ENCODE measurements at regions not wholly inside any gene's neighbourhood (a gene's known extent, or its start where the extent isn't known, plus 50 kb on each side); places are given as distances from the start of the nearest gene placed in this dataset.

DNA sequence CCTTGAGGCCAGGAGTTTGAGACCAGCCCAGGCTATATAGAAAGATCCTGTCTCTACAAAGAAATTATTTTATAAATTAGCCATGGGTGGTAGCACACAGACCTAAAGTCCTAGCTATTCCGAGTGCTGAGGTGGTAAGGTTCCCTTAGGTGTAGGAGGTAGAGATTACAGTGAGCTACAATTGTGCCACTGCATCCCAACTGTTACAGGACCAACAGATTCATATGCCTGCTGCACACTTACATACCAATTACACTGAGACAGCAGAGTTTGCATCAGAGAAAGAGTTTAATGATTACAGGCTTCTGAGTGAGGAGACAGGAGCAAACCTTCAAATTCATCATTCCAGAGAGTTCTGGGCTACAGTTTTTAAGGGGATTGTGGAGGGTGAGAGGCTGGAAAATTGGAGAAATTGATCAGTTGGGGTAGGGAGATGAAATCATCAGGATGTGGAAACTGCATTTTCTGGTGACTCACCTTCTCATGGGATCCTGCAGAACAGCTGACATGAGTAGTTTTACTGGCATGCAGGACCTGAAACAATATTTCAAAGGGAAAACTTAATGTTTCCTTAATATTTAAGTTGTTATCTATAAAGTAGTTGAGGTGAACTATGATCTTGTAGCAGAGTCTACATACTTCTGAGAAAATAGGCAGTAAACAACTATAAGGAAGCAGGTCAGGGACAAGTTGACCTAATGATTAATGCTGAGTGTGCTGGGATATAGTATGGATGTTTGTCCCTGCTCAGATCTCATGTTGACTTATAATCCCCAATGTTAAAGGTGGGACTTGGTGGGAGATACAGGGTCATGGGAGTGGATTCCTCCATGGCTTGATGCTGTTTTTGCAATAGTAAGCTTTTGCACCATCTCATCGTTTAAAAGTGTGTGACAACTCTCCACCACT is 54.7 kb downstream of the ANXA2R start:
- peaks cover 13% of the 10 kb centered on the region for H3K27me3 Mint-ChIP-seq (ENCODE audit: insufficient read depth, low read depth, poor library complexity)
- ATAC-seq (no peak), DNase-seq (ENCODE audit: low spot score) (no peak)
- H3K4me2 ChIP-seq: no peak overlapping the region
- no peaks in the 10 kb centered on the region for H4K20me1 ChIP-seq (replicated peaks; ENCODE audit: insufficient read depth)
- H3K27ac Mint-ChIP-seq: no peak overlapping the region
- no peaks in the 10 kb centered on the region for H3F3A ChIP-seq (replicated peaks; ENCODE audit: low read depth)
- H3K27me3 ChIP-seq (ENCODE audit: insufficient read depth): peaks cover 46% of the 10 kb centered on the region
- H2AFZ ChIP-seq: no peak overlapping the region
- peaks cover 3% of the 10 kb centered on the region; the same call in 1 of the 3 replicates for H3K36me3 Mint-ChIP-seq (ENCODE audit: low read depth)
- TF ChIP-seq, protein P1, sequence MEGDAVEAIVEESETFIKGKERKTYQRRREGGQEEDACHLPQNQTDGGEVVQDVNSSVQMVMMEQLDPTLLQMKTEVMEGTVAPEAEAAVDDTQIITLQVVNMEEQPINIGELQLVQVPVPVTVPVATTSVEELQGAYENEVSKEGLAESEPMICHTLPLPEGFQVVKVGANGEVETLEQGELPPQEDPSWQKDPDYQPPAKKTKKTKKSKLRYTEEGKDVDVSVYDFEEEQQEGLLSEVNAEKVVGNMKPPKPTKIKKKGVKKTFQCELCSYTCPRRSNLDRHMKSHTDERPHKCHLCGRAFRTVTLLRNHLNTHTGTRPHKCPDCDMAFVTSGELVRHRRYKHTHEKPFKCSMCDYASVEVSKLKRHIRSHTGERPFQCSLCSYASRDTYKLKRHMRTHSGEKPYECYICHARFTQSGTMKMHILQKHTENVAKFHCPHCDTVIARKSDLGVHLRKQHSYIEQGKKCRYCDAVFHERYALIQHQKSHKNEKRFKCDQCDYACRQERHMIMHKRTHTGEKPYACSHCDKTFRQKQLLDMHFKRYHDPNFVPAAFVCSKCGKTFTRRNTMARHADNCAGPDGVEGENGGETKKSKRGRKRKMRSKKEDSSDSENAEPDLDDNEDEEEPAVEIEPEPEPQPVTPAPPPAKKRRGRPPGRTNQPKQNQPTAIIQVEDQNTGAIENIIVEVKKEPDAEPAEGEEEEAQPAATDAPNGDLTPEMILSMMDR (conservative IDR thresholded peaks at IDR 0.05; ENCODE audit: low read depth in 2 of 2): no peak
- TF ChIP-seq ZNF331 (CRISPR knock-in tag; IDR thresholded peaks at IDR 0.05; ENCODE audit: low read depth): no peak
- TF ChIP-seq, protein P2, sequence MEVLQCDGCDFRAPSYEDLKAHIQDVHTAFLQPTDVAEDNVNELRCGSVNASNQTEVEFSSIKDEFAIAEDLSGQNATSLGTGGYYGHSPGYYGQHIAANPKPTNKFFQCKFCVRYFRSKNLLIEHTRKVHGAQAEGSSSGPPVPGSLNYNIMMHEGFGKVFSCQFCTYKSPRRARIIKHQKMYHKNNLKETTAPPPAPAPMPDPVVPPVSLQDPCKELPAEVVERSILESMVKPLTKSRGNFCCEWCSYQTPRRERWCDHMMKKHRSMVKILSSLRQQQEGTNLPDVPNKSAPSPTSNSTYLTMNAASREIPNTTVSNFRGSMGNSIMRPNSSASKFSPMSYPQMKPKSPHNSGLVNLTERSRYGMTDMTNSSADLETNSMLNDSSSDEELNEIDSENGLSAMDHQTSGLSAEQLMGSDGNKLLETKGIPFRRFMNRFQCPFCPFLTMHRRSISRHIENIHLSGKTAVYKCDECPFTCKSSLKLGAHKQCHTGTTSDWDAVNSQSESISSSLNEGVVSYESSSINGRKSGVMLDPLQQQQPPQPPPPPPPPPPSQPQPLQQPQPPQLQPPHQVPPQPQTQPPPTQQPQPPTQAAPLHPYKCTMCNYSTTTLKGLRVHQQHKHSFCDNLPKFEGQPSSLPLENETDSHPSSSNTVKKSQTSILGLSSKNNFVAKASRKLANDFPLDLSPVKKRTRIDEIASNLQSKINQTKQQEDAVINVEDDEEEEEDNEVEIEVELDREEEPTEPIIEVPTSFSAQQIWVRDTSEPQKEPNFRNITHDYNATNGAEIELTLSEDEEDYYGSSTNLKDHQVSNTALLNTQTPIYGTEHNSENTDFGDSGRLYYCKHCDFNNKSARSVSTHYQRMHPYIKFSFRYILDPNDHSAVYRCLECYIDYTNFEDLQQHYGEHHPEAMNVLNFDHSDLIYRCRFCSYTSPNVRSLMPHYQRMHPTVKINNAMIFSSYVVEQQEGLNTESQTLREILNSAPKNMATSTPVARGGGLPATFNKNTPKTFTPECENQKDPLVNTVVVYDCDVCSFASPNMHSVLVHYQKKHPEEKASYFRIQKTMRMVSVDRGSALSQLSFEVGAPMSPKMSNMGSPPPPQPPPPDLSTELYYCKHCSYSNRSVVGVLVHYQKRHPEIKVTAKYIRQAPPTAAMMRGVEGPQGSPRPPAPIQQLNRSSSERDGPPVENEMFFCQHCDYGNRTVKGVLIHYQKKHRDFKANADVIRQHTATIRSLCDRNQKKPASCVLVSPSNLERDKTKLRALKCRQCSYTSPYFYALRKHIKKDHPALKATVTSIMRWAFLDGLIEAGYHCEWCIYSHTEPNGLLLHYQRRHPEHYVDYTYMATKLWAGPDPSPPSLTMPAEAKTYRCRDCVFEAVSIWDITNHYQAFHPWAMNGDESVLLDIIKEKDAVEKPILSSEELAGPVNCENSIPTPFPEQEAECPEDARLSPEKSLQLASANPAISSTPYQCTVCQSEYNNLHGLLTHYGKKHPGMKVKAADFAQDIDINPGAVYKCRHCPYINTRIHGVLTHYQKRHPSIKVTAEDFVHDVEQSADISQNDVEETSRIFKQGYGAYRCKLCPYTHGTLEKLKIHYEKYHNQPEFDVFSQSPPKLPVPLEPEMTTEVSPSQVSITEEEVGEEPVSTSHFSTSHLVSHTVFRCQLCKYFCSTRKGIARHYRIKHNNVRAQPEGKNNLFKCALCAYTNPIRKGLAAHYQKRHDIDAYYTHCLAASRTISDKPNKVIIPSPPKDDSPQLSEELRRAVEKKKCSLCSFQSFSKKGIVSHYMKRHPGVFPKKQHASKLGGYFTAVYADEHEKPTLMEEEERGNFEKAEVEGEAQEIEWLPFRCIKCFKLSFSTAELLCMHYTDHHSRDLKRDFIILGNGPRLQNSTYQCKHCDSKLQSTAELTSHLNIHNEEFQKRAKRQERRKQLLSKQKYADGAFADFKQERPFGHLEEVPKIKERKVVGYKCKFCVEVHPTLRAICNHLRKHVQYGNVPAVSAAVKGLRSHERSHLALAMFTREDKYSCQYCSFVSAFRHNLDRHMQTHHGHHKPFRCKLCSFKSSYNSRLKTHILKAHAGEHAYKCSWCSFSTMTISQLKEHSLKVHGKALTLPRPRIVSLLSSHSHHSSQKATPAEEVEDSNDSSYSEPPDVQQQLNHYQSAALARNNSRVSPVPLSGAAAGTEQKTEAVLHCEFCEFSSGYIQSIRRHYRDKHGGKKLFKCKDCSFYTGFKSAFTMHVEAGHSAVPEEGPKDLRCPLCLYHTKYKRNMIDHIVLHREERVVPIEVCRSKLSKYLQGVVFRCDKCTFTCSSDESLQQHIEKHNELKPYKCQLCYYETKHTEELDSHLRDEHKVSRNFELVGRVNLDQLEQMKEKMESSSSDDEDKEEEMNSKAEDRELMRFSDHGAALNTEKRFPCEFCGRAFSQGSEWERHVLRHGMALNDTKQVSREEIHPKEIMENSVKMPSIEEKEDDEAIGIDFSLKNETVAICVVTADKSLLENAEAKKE (CRISPR knock-in tag; IDR thresholded peaks at IDR 0.05): no peak
- TF ChIP-seq, protein P3, sequence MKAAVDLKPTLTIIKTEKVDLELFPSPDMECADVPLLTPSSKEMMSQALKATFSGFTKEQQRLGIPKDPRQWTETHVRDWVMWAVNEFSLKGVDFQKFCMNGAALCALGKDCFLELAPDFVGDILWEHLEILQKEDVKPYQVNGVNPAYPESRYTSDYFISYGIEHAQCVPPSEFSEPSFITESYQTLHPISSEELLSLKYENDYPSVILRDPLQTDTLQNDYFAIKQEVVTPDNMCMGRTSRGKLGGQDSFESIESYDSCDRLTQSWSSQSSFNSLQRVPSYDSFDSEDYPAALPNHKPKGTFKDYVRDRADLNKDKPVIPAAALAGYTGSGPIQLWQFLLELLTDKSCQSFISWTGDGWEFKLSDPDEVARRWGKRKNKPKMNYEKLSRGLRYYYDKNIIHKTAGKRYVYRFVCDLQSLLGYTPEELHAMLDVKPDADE (IDR thresholded peaks at IDR 0.05): no peak
- TF ChIP-seq JUNB (IDR thresholded peaks at IDR 0.05; ENCODE audit: unreplicated experiment): no peak
- no peak for TF ChIP-seq EZH2phosphoT487 (IDR thresholded peaks at IDR 0.05; ENCODE audit: unreplicated experiment)
- no peak for TF ChIP-seq EZH2 (IDR thresholded peaks at IDR 0.05; ENCODE audit: low read depth, unreplicated experiment)
- no peak for TF ChIP-seq CREB1 (CRISPR knock-in tag; IDR thresholded peaks at IDR 0.05; ENCODE audit: low read depth)
- H3K4me1 Mint-ChIP-seq: no peaks in the 10 kb centered on the region
- no peak overlapping the region for H3K4me3 Mint-ChIP-seq
- peaks cover 9% of the 10 kb centered on the region; the same call in 1 of the 2 replicates for H3K4me1 ChIP-seq (ENCODE audit: insufficient read depth)
- H3K79me2 ChIP-seq (replicated peaks; ENCODE audit: insufficient read depth): no peaks in the 10 kb centered on the region
- peaks cover 23% of the 10 kb centered on the region for H3K9me3 Mint-ChIP-seq
- no peak overlapping the region for H3K27ac ChIP-seq (ENCODE audit: low read depth)
- no peaks in the 10 kb centered on the region; the same call in 1 of the 2 replicates for H3K36me3 ChIP-seq (ENCODE audit: insufficient read depth)
- no peaks in the 10 kb centered on the region for H3K9me2 ChIP-seq (ENCODE audit: insufficient read depth)
- no peak overlapping the region for H3K4me3 ChIP-seq

Data from GM23338 (cell line).